HG02981 (cell line): ENCODE measurements at regions not wholly inside any gene's neighbourhood (a gene's known extent, or its start where the extent isn't known, plus 50 kb on each side); places are given as distances from the start of the nearest gene placed in this dataset.

ENCODE experiments used
- ATAC-seq: cut with Tn5 transposase; IDR thresholded peaks from one replicate; pipeline ENCODE4 v1.9.1; 2021; ENCODE audit warnings: mild to moderate bottlenecking, moderate library complexity; ENCODE audit not compliant: unreplicated experiment

DNA sequence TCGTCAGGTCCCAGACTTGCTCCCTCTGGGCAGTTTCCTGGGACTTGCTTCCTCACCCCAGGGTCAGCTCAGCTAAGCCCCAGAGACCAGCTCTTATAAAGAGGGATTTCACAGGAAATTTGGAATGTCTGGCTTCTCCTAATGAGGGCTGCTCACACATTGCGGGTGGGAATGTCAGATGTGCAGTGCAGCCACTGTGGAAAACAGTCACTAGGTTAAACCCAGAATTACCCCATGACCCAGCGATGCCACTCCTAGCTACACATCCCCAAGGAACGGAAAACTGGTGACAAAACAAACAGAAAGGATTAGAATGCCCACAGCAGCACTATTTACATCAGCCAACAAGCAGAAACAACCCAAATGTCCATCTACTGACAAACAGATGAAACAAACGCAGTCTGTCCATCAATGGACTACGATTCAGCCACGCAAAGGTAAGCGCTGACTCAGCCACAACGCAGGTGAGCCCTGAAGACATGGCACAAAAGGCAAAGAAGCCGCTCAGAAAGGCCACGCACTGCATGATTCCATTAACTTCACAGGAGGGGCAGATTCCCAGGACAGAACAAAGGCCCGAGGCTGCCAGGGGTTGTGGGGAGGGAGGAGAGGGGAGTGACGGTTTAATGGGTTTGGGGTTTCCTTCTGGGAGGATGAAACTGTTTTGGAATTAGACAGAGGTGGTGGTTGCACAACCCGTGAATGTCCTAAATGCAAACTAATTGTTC is 63.0 kb downstream of the NCOR2 start:
- no peak for ATAC-seq

DNA sequence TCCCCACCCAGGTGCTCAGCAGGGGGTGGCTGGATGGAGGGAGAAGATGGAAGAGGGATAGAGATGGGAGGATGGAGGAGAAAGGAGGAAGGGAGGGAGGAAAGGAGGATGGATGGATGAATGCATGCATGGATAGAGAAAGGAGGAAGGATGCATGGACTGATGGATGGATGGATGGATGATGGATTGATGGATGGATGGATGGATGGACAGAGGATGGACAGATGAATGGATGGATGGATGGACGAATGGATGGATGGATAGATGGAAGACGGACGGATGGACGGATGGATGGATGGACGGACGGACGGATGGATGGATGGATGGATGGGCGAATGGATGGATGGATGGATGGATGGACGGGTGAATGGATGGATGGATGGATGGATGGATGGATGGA is 64.1 kb downstream of the NCOR2 start:
- no peak for ATAC-seq

- no peak for ATAC-seq
Measured at GRCh38 chr12:124502379-124502778, 65.0 kb downstream of the NCOR2 start.

DNA sequence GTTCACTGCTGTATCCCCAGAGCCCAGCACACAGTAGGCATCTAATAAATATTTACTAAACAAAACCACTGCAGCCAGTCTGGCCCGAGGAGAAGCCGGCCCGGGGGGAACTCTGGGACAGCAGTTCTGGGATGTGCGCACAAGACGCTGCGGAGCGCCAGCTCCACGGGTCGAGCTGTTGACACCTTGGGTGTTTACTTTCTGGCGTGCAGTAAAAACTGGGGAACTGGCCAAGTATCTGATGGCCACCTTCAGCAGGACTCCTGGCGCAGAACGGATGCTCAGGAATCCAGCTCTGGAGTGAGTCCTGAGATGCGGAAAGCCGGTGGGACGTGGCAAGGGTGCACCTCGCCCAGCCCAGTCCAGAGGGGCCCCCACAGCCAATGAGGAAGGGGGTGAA is 65.6 kb downstream of the NCOR2 start:
- ATAC-seq = no peak

GRCh38 chr12:124501112-124501561 is 66.3 kb downstream of the NCOR2 start:
- no peak for ATAC-seq

DNA sequence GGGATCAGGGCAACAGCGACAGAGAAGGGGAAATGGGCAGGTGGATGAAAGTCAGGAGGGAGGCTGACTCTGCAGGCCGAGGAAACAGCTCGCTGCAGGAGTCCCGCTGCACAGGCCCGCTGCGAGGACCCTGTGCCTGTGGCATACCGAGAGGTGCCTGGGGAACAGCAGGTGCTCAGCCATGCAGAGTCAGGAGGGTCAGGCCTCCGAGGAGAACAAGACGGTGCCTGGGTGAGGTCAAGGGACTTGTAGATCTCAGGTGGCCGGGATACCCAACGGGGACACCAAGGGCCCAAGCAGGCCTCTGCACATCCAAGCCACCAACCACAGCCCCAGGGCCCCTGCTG is 67.5 kb downstream of the NCOR2 start:
- ATAC-seq = no peak

GRCh38 chr12:124499190-124499753 is 68.1 kb downstream of the NCOR2 start:
- ATAC-seq = no peak

- no peak for ATAC-seq
Measured at GRCh38 chr12:124498275-124499189, 68.9 kb downstream of the NCOR2 start.

GRCh38 chr12:124497658-124498057 is 69.8 kb downstream of the NCOR2 start:
- ATAC-seq = no peak

GRCh38 chr12:124497039-124497438 is 70.4 kb downstream of the NCOR2 start:
- no peak for ATAC-seq

- no peak for ATAC-seq
Measured at GRCh38 chr12:124496584-124496983, 70.8 kb downstream of the NCOR2 start.

- no peak for ATAC-seq
Measured at GRCh38 chr12:124495194-124495983, 72.0 kb downstream of the NCOR2 start.

- no peak for ATAC-seq
Measured at GRCh38 chr12:124494751-124495129, 72.7 kb downstream of the NCOR2 start.

GRCh38 chr12:124493809-124494750 is 73.3 kb downstream of the NCOR2 start:
- ATAC-seq = peak; percentile 94

DNA sequence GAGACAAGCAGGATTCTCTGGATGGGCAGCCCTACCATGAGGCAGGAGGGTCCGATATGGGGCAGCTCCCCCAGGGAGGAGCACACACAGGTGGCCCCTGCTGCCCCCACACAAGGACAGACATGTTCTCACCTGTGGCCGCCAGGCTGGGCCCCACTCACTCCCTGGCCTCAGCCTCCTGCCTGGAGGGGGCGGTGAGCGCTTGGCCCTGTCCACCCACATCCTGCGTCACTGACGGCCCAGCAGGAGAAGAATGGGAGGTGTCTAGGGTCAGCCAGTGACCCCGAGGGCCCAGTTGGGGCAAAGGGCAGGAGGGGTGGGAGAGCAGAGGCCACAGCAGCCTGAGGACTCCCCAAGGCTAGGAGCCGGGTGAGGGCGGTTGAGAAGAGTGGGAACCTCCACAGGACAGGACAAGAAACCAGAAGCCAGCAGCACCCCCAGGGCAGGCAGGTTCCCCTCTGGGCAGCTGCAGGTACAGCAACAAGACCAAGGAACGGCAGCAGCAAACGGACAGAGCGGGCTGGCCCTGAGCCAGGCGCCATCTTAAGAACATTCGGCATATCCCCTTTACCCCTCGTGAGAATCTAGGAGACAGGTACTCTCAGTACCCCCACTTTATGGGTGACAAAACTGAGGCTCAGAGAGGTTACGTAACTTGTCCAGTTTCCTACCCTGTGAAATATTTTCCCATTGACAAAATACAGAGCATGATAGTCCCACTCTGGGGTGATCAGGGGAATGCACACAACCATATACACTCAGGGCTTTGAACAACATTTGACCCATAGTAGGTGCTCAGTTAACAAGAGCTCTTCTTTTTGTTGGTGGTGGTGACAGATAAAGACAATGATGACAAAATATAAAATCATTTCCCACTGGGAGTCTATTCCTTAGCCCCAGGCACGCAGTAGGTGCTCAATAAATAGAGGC is 74.3 kb downstream of the NCOR2 start:
- ATAC-seq = no peak

DNA sequence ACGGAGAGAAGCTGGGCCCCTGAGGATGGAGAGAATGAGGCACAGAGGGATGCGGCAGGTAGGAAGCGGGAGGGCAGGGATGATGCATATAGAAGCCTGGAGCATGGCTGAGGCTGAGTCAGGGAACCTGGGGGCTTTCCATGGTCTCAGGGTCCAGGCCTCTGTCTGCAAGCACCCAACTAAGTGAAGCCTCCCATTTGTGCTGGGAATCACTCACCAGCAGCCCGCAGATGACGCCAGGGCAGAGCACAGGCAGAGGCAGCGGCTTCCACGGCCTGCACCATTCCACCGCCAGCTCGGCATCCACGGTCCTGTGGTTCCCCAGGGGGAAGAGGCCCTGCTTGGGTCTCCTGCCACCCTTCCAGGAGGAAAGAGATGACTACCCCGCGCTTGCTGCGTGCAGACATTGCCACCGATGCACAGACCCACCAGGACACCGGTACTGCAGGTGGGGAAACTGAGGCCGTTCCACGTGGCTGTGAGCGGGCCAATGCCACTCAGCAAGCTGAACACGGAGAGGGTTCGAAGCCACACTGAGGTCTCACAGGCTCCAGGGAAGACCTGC is 75.5 kb downstream of the NCOR2 start:
- no peak for ATAC-seq

DNA sequence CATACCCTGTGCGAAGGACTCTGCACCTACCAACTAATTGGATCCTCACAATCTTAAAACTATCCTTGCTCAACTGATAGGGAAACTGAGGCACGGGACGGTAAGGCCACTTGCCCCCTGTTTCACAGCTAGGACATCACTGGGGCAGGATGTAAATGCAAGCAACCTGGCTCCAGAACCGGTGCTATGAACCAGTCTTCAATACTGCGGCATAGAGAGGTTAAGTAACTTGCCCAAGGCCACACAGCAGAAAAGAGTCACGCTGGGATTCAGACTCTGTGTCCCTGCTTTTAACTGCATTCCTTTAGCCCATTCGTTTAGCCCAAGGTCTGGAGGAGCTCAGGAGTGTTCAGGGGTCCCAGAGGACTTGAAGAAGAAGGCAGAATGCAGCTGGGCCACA is 76.1 kb downstream of the NCOR2 start:
- ATAC-seq = no peak

GRCh38 chr12:124490584-124491305 is 76.7 kb downstream of the NCOR2 start:
- no peak for ATAC-seq
